C4-2B (cell line): ENCODE measurements at regions not wholly inside any gene's neighbourhood (a gene's known extent, or its start where the extent isn't known, plus 50 kb on each side); places are given as distances from the start of the nearest gene placed in this dataset.

Experiments used
- ZFX ChIP-seq: fragments of 450-650 bp; IDR thresholded peaks from 2 replicates; pipeline ENCODE4 v1.6.1; 2017
- TF ChIP-seq, protein P1 (sequence below): fragments of 450-650 bp; conservative IDR thresholded peaks from 2 replicates; pipeline ENCODE4 v1.5.1; 2017; ENCODE audit warnings: mild to moderate bottlenecking

DNA sequence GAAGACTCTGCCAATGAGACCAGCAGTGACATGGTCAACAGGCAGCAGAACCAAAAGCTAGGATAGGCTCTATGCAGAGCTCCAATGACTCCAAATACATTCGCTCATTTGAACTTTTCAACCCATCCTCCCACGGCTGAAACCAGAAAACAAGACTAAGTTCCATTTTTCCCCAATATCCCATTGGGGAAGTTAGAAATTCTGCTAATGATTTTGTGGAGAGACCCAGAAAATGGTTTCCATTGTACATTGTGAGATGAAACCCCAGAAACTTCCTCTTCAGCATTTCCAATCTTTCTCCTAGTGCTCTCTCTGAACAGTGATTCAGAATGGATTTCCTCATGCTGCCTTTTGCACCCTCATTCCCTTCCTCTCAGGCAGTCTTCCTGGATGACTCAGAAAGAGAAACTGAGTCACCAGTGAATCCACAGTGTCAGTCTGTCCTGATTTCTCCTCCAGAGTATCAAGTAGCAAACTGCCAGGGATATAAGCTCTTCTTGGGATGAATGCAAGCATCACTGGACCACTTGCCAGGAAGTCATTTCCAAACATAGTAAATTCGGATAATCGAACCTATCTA is 467.7 kb upstream of the ID2 start:
- TF ChIP-seq, protein P1, sequence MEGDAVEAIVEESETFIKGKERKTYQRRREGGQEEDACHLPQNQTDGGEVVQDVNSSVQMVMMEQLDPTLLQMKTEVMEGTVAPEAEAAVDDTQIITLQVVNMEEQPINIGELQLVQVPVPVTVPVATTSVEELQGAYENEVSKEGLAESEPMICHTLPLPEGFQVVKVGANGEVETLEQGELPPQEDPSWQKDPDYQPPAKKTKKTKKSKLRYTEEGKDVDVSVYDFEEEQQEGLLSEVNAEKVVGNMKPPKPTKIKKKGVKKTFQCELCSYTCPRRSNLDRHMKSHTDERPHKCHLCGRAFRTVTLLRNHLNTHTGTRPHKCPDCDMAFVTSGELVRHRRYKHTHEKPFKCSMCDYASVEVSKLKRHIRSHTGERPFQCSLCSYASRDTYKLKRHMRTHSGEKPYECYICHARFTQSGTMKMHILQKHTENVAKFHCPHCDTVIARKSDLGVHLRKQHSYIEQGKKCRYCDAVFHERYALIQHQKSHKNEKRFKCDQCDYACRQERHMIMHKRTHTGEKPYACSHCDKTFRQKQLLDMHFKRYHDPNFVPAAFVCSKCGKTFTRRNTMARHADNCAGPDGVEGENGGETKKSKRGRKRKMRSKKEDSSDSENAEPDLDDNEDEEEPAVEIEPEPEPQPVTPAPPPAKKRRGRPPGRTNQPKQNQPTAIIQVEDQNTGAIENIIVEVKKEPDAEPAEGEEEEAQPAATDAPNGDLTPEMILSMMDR, result no peak
- TF ChIP-seq ZFX, result no peak
